Ishikawa (cell line): ENCODE measurements at regions not wholly inside any gene's neighbourhood (a gene's known extent, or its start where the extent isn't known, plus 50 kb on each side); places are given as distances from the start of the nearest gene placed in this dataset.

Source experiments
- EP300 ChIP-seq: IDR thresholded peaks from 2 replicates; pipeline ENCODE4 v1.6.1; 2012; ENCODE audit warnings: borderline replicate concordance
- RAD21 ChIP-seq: IDR thresholded peaks from 2 replicates; pipeline ENCODE4 v1.6.1; 2012; ENCODE audit warnings: low read depth
- REST ChIP-seq: IDR thresholded peaks from 2 replicates; pipeline ENCODE4 v1.6.1; 2012; ENCODE audit warnings: low read depth, mild to moderate bottlenecking
- TAF1 ChIP-seq: IDR thresholded peaks from 2 replicates; pipeline ENCODE4 v1.6.1; 2012; ENCODE audit warnings: low read depth, mild to moderate bottlenecking
- TEAD4 ChIP-seq: IDR thresholded peaks from 2 replicates; pipeline ENCODE4 v1.6.1; 2012

DNA sequence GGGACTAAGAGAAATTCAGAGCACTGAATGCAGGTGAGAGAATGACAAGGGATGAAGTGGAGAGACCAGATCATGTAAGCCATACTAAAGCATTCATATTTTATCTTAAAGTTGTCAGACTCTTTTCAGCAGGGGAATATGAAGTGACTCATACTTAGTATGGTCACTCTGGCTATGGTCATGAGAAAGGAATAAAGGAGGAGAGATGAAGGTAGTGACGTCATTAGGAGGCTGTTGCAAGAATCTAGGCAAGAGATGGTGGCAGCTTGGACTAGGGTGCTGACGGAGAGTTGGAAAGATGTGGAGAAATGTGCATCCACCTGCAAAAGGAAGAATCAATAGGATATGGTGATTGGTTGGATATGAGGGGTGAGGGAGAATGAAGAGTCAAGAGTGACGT lies 203.2 kb upstream of the ACVR2A start:
- TF ChIP-seq REST: no peak
- TF ChIP-seq TAF1: no peak
- no peak for TF ChIP-seq TEAD4
- TF ChIP-seq RAD21: no peak
- TF ChIP-seq EP300: no peak
